ENCODE measurements at regions not wholly inside any gene's neighbourhood (a gene's known extent, or its start where the extent isn't known, plus 50 kb on each side); places are given as distances from the start of the nearest gene placed in this dataset.

- Histone ChIP-seq H3K27me3 (ENCODE audit: control insufficient read depth, insufficient read depth, low read length) (no peaks in the 10 kb centered on the region), H3K4me3 (ENCODE audit: low read depth, low read length) (no peak overlapping the region), H3K9me3 (ENCODE audit: control insufficient read depth, insufficient read depth, low read length) (no peaks in the 10 kb centered on the region), H3K27ac (ENCODE audit: low read depth, low read length) (no peak overlapping the region)
- ChIA-PET CTCF (interaction anchor here (1.2 kb wide), 1 partner anchor 13 kb away, joined by 3 read pairs; no protein-coding TSS in a partner anchor), POLR2A (no interaction called here)
- DNase-seq (ENCODE audit: low read depth, low spot score): no peak
- no peak for TF ChIP-seq CTCF (IDR thresholded peaks at IDR 0.05; ENCODE audit: low read depth, low read length)
Measured at GRCh38 chr4:138510053-138510452, 267.9 kb upstream of the SLC7A11 start.

GRCh38 chr4:138509346-138509745 is 267.2 kb upstream of the SLC7A11 start:
- H3K4me3 ChIP-seq (ENCODE audit: low read depth, low read length): no peak overlapping the region
- CTCF ChIA-PET: interaction anchor here (1.2 kb wide), 1 partner anchor 14 kb away, joined by 3 read pairs; no protein-coding TSS in a partner anchor

GRCh38 chr4:138507522-138507921 is 265.4 kb upstream of the SLC7A11 start:
- Histone ChIP-seq H3K4me3 (ENCODE audit: low read depth, low read length) (no peak overlapping the region), H3K9me3 (ENCODE audit: control insufficient read depth, insufficient read depth, low read length) (no peaks in the 10 kb centered on the region), H3K27ac (ENCODE audit: low read depth, low read length) (no peak overlapping the region), H3K27me3 (ENCODE audit: control insufficient read depth, insufficient read depth, low read length) (no peaks in the 10 kb centered on the region)
- peak; percentile 32 for DNase-seq (ENCODE audit: low read depth, low spot score)
- ChIA-PET CTCF (interaction anchor here (0.6 kb wide), 1 partner anchor 9 kb away, joined by 3 read pairs; no protein-coding TSS in a partner anchor), POLR2A (no interaction called here)
- no peak for TF ChIP-seq CTCF (IDR thresholded peaks at IDR 0.05; ENCODE audit: low read depth, low read length)

More at GRCh38 chr4:138509346-138509745, 267.2 kb upstream of the SLC7A11 start:
- no peak for DNase-seq (ENCODE audit: low read depth, low spot score)
- no peaks in the 10 kb centered on the region for H3K9me3 ChIP-seq (ENCODE audit: control insufficient read depth, insufficient read depth, low read length)
- no peak overlapping the region for H3K27ac ChIP-seq (ENCODE audit: low read depth, low read length)
- TF ChIP-seq CTCF (IDR thresholded peaks at IDR 0.05; ENCODE audit: low read depth, low read length): no peak
- POLR2A ChIA-PET: no interaction called here
- H3K27me3 ChIP-seq (ENCODE audit: control insufficient read depth, insufficient read depth, low read length): no peaks in the 10 kb centered on the region

- TF ChIP-seq CTCF (IDR thresholded peaks at IDR 0.05; ENCODE audit: low read depth, low read length): no peak
- Histone ChIP-seq H3K4me3 (ENCODE audit: low read depth, low read length) (no peak overlapping the region), H3K27ac (ENCODE audit: low read depth, low read length) (no peak overlapping the region), H3K27me3 (ENCODE audit: control insufficient read depth, insufficient read depth, low read length) (no peaks in the 10 kb centered on the region), H3K9me3 (ENCODE audit: control insufficient read depth, insufficient read depth, low read length) (peaks cover 4% of the 10 kb centered on the region; the same call in 1 of the 2 replicates)
- DNase-seq (ENCODE audit: low read depth, low spot score): no peak
- ChIA-PET CTCF (interaction anchor here (1.4 kb wide), 1 partner anchor 179 kb away, joined by 4 read pairs; no protein-coding TSS in a partner anchor), POLR2A (no interaction called here)
Measured at GRCh38 chr4:138501614-138502013, 259.5 kb upstream of the SLC7A11 start.

- no peak for DNase-seq (ENCODE audit: low read depth, low spot score)
- TF ChIP-seq CTCF (IDR thresholded peaks at IDR 0.05; ENCODE audit: low read depth, low read length): no peak
- no peak overlapping the region for H3K27ac ChIP-seq (ENCODE audit: low read depth, low read length)
- ChIA-PET POLR2A (no interaction called here), CTCF (interaction anchor here (0.6 to 1.4 kb wide), 2 partner anchors 180 to 308 kb away, joined by 3 to 4 read pairs; no protein-coding TSS in a partner anchor)
- peaks cover 4% of the 10 kb centered on the region; the same call in 1 of the 2 replicates for H3K9me3 ChIP-seq (ENCODE audit: control insufficient read depth, insufficient read depth, low read length)
- H3K27me3 ChIP-seq (ENCODE audit: control insufficient read depth, insufficient read depth, low read length): no peaks in the 10 kb centered on the region
- H3K4me3 ChIP-seq (ENCODE audit: low read depth, low read length): no peak overlapping the region
Measured at GRCh38 chr4:138500869-138501268, 258.7 kb upstream of the SLC7A11 start.
